ENCODE measurements at regions not wholly inside any gene's neighbourhood (a gene's known extent, or its start where the extent isn't known, plus 50 kb on each side); places are given as distances from the start of the nearest gene placed in this dataset.

DNA sequence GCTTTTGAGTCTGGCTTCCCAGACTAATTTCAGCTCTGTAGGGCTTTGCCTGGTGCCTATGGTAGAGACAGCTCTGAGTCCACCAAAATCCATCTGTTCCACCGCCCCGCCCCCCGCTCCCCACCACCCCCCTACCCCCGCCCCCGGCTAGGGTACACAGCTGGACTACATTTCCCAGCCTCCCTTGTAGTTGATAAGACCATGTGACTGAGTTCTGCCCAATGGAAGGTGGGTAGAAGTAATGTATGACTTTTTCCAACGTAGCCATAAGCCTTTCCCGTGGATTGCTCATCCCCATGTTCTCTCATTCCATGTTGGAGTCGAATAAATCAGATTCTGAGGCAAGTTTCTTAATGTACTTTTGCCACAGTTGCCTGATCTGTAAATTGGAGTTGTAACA is 786.7 kb upstream of the EEF2KMT start:
- peaks cover 3% of the 10 kb centered on the region for H3K9me3 Mint-ChIP-seq

GRCh38 chr16:5882087-5882640 is 784.6 kb upstream of the EEF2KMT start:
- Mint-ChIP-seq H3K4me1 (ENCODE audit: low read depth) (no peaks in the 10 kb centered on the region), H3K36me3 (ENCODE audit: low read depth) (no peaks in the 10 kb centered on the region), H3K9me3 (peaks cover 3% of the 10 kb centered on the region), H3K27me3 (no peaks in the 10 kb centered on the region), H3K27ac (no peak overlapping the region), H3K4me3 (no peak overlapping the region)
- TF ChIP-seq, protein P1, sequence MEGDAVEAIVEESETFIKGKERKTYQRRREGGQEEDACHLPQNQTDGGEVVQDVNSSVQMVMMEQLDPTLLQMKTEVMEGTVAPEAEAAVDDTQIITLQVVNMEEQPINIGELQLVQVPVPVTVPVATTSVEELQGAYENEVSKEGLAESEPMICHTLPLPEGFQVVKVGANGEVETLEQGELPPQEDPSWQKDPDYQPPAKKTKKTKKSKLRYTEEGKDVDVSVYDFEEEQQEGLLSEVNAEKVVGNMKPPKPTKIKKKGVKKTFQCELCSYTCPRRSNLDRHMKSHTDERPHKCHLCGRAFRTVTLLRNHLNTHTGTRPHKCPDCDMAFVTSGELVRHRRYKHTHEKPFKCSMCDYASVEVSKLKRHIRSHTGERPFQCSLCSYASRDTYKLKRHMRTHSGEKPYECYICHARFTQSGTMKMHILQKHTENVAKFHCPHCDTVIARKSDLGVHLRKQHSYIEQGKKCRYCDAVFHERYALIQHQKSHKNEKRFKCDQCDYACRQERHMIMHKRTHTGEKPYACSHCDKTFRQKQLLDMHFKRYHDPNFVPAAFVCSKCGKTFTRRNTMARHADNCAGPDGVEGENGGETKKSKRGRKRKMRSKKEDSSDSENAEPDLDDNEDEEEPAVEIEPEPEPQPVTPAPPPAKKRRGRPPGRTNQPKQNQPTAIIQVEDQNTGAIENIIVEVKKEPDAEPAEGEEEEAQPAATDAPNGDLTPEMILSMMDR (IDR thresholded peaks at IDR 0.05) = no peak
- DNase-seq (no peak), ATAC-seq (no peak)
- ChIA-PET POLR2A (no interaction called here), CTCF (no interaction called here)
- intact Hi-C loops (cut with micrococcal nuclease) = no loop called here

More for the DNA sequence above, 786.7 kb upstream of the EEF2KMT start:
- TF ChIP-seq, protein P1 (IDR thresholded peaks at IDR 0.05) = no peak
- Mint-ChIP-seq H3K4me3 (no peak overlapping the region), H3K27ac (no peak overlapping the region), H3K4me1 (ENCODE audit: low read depth) (no peaks in the 10 kb centered on the region), H3K36me3 (ENCODE audit: low read depth) (no peaks in the 10 kb centered on the region), H3K27me3 (no peaks in the 10 kb centered on the region)
- ATAC-seq = no peak
- intact Hi-C loops (cut with micrococcal nuclease) = no loop called here
- ChIA-PET POLR2A (no interaction called here), CTCF (no interaction called here)
- DNase-seq = no peak

- ChIA-PET POLR2A (no interaction called here), CTCF (no interaction called here)
- H3K36me3 Mint-ChIP-seq (ENCODE audit: low read depth) = no peaks in the 10 kb centered on the region
- TF ChIP-seq, protein P1 (IDR thresholded peaks at IDR 0.05) = no peak
- ATAC-seq = no peak
- H3K9me3 Mint-ChIP-seq = no peaks in the 10 kb centered on the region
- no peaks in the 10 kb centered on the region for H3K4me1 Mint-ChIP-seq (ENCODE audit: low read depth)
- H3K27me3 Mint-ChIP-seq = no peaks in the 10 kb centered on the region
- intact Hi-C loops (cut with micrococcal nuclease) = no loop called here
- H3K27ac Mint-ChIP-seq = no peak overlapping the region
- no peak overlapping the region for H3K4me3 Mint-ChIP-seq
- no peak for DNase-seq
Observed at GRCh38 chr16:5875416-5875815, 777.8 kb upstream of the EEF2KMT start.

DNA sequence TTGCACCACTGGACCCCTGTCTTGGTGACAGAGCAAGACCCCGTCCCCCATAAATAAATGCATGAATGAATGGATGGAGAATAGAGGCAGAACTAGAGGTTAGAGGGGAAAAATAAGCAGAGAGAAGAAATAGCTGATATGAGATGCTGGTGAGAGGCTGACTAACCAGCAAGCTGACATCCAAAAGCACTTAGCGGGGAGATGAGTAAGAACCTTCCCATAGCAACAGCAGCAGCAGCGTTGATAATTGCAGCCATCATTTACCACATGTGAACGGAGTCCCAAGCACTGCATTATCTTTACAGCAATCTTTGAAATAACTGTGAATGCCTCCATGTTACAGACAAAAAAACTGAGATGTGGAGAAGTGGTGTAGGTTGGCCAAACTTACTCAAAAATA is 777.3 kb upstream of the EEF2KMT start:
- TF ChIP-seq, protein P1 (IDR thresholded peaks at IDR 0.05) = no peak
- Mint-ChIP-seq H3K4me3 (no peak overlapping the region), H3K36me3 (ENCODE audit: low read depth) (no peaks in the 10 kb centered on the region), H3K27ac (no peak overlapping the region), H3K9me3 (no peaks in the 10 kb centered on the region), H3K4me1 (ENCODE audit: low read depth) (no peaks in the 10 kb centered on the region), H3K27me3 (no peaks in the 10 kb centered on the region)
- DNase-seq = no peak
- intact Hi-C loops (cut with micrococcal nuclease) = no loop called here
- CTCF ChIA-PET = no interaction called here
- POLR2A ChIA-PET = no interaction called here
- no peak for ATAC-seq

- TF ChIP-seq, protein P1 (IDR thresholded peaks at IDR 0.05) = no peak
- H3K36me3 Mint-ChIP-seq (ENCODE audit: low read depth) = no peaks in the 10 kb centered on the region
- ChIA-PET POLR2A (no interaction called here), CTCF (no interaction called here)
- no peak overlapping the region for H3K27ac Mint-ChIP-seq
- intact Hi-C loops (cut with micrococcal nuclease) = no loop called here
- no peak for ATAC-seq
- H3K27me3 Mint-ChIP-seq = no peaks in the 10 kb centered on the region
- no peak overlapping the region for H3K4me3 Mint-ChIP-seq
- no peak for DNase-seq
- H3K4me1 Mint-ChIP-seq (ENCODE audit: low read depth) = no peaks in the 10 kb centered on the region
- no peaks in the 10 kb centered on the region for H3K9me3 Mint-ChIP-seq
Observed at GRCh38 chr16:5873221-5873620, 775.6 kb upstream of the EEF2KMT start.

Data from activated CD8-positive, alpha-beta T cell treated with anti-CD3 and anti-CD28 coated beads for 36 hours (primary cell).